NCI-H146 treated with DMSO at 0.1 percent for 48 hours (cell line): ENCODE measurements at regions not wholly inside any gene's neighbourhood (a gene's known extent, or its start where the extent isn't known, plus 50 kb on each side); places are given as distances from the start of the nearest gene placed in this dataset.

Source experiments
- DNase-seq: peaks from one replicate; lab custom pipeline; 2025; ENCODE audit not compliant: unreplicated experiment; lab: John Stamatoyannopoulos, UW

DNA sequence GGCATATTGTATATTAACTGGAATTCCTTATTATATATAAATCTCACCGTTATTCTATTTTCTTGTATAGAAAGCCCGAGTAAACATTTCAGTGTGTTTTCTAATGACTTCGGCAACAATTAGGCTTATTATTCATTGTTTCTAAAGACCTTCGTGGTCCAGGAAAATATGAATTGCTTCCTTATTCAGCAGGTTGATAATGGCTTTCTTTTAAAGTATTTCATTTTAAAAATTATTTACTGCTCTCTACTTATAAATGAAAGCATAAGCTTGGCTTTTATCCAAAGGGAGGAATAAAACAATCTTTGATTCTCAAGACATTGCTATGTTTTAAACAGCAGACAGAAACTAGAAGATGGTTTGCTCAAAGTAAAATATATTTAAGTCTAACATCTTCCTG lies 198.4 kb upstream of the RGS18 start:
- no peak for DNase-seq

DNA sequence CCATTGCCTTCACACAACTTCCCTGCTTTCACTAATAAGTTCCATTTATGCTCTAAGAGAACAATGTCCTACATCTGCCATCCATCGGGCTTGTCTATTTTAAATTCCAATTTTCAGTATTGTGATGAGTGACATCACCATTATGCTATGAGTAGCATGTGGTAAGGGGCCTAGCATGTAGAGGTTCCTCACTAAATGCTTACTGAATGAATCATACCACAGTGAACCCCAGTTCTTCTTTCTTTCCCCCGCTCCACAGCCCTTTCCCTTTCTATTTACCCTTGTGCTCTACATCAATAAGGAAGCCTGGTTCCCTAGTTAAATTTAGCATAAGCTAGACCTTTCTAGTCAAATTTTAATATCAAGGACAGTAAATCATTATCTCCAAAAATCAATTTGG lies 195.0 kb upstream of the RGS18 start:
- DNase-seq: no peak

DNA sequence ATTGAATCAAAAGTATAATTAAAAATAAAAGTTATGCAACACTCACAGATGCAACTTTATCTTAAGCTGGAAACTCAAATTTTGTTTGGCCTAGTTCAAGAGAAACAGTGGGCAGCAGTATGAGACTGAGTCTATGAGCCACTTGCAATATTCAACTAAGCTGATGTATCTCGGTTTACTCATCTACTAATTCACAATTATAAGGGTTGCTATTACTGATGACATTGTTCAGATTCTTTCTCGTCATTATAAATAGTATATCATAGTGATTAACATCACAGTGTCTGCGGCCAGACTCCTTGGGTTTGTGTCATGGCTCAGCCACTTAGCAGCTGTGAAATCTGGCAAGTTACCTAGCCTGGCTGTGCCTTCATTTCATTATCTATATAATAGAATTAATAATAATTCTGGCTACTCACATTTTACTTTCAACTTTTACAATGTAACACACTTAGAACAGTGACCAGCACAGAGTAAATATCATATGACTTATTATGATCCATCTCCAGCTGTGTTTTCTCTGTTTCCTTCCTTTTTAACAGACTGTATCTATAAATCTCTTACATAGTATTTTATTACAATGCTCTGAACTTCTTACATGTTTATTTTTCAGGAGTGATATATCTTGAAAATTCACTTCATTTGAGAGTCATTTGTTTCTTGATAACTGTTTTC lies 194.3 kb upstream of the RGS18 start:
- no peak for DNase-seq

DNA sequence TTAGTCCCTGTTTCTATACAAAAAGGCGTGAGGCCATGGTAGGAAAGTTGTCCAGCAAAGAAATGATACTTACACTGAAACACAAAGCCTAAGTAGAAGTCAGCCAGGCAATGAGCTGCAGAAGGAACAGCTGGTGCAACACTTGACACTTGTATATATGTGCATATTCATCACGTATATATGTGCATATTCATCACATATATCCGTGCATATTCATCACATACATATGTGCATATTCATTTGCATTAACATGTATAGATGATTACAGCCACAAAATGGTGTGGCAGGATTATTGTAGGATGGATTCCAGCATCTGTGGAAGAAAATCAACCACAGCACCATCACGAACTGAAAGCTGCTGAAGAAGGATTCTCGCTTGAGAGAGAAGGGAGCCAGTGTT lies 189.0 kb upstream of the RGS18 start:
- no peak for DNase-seq

- DNase-seq: no peak
Measured at GRCh38 chr1:191970116-191970515, 188.1 kb upstream of the RGS18 start.

DNA sequence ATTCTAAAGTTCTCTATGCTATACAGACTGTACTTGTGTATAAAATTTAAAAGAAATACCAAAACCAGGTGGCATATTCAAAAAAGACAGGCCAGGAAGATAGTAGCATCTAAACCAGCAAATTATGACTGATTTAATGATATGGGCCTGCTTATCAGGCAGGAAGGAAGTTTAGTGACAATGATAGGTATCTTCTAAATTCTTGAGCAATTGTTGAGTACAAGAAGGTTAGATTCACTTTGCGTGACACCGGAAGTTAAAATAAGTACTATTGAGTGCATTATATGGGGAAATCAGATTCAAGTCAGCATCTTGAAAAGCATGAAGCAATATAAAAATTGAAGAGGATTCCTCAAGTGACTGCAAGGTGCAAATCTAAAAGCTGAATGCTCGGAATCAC lies 186.8 kb upstream of the RGS18 start:
- DNase-seq: no peak

- DNase-seq: no peak
Measured at GRCh38 chr1:191974004-191974403, 184.3 kb upstream of the RGS18 start.

- no peak for DNase-seq
Measured at GRCh38 chr1:191977874-191978506, 180.3 kb upstream of the RGS18 start.

DNA sequence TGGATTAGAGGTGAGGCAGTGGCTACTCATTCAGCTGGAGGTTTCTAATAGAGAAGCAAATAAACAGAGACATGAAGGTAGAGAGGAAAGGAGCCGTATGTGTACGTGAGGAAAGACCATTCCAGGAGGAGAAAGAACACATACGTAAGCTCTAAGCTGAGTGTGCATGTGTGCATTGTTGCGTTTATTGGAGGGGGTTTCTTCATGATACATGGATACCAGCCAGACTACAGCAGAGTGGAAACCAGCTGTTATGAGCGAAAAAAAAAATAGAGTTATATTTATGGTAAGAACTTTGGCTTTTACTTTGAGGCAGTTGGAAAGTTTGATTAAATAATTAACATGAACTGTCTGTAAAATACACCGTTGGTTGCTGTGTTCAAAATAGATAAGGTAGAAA lies 173.4 kb upstream of the RGS18 start:
- DNase-seq: no peak

DNA sequence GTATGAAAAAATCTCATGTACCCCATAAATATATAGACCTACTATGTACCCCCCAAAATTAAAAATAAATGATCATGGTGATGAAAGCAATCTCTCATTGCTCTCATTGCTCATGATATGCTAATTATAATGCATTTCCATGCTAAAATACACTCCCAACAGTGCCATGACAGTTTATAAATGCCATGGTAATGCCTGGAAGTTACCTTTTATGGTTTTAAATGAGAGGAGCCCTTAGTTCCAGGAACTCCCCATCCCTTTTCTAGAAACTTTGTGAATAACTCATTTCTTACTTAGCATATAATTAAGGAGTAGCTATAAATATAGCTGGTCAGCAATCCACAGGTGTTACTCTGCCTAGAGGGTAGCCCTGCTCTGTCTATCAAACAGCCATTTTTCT lies 166.1 kb upstream of the RGS18 start:
- no peak for DNase-seq

- no peak for DNase-seq
Measured at GRCh38 chr1:191993549-191993948, 164.7 kb upstream of the RGS18 start.

- no peak for DNase-seq
Measured at GRCh38 chr1:192002063-192002462, 156.2 kb upstream of the RGS18 start.

DNA sequence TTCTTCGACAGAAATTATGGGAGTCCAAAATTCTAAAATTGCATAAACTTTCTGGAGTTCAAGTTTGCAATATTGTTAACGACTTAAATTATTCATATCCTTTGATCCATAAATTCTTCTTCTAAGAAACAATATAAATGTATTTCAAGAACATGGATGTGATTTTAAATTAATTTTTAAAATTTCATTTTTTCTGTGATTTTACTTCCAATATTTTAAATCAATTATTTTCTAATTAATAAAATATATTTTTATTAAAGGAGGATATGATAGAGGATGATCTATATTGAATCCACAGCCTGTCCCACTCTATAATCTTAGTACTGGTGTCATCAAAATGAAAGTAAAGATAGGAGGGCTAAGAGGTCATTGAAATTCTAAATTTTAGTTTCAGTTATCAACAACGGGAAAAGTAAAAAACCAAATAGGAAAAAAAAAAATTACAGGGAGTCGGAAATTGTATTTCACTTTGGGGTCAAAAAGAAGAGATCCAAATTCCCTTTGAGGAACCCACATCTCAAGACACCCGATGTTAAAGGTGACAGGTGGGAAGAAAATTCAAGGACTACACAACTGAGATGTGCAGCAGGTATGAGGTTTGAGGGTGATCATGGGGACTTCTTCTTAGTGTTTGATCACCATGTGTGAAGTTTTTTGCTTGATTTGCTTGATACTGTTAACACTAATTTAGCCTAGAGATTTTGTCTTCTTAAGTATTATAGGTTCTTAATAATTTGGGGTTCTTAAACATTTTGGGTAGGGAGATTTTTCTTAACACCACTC lies 154.8 kb upstream of the RGS18 start:
- DNase-seq: no peak

GRCh38 chr1:192005976-192006375 lies 152.3 kb upstream of the RGS18 start:
- no peak for DNase-seq

GRCh38 chr1:192008281-192008825 lies 149.9 kb upstream of the RGS18 start:
- DNase-seq: no peak

DNA sequence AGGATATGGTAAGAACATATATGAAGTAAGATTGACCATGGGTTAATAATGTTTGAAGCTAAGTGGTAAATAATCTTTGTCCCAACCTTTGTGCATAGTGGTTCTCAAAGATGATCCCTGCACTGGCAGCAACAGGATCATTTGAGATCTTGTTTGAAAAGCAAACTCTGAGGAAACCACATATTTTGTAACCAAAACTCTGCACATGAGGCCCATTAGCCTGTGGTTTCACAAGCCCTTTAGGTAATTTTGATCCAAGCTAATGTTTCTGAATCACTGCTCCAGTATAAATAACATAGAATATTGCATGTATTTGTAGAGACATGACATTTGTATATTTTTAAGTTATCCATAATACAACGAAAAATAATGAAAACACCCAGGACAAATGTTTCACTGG lies 147.9 kb upstream of the RGS18 start:
- no peak for DNase-seq

GRCh38 chr1:192011525-192011924 lies 146.7 kb upstream of the RGS18 start:
- no peak for DNase-seq

DNA sequence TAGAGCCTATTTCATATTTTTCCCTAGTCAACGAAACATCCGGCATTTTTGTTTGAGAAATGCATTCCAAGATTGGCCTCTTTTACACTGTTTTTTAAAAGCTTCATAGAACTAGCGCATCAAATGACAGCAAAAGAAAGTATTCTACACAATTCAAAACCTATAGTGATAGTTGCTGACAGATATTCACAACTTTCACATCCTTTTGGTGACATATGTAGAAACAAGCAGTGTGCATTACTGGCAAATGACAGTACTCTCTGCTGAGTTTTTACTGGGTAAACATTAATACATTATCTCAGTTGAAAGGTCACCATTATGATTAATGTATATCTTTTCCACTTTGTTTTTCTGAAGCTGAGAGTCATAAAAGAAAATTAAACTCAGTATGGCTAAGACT lies 135.4 kb upstream of the RGS18 start:
- DNase-seq: no peak

DNA sequence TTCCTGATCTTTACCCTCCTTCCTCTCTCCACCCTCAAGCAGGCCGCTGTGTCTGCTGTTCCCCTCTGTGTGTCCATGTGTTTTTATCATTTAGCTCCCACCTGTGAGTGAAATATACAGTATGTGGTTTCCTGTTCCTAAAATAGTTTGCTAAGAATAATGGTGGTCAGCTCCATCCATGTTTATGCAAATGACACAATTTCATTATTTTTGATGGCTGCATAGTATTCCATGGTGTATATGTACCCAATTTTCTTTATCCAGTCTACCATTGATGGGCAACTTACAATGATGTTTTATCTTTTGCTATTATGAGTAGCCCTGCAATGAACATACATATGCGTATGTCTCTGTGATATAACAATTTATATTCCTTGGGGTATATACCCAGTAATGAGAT lies 133.4 kb upstream of the RGS18 start:
- no peak for DNase-seq

DNA sequence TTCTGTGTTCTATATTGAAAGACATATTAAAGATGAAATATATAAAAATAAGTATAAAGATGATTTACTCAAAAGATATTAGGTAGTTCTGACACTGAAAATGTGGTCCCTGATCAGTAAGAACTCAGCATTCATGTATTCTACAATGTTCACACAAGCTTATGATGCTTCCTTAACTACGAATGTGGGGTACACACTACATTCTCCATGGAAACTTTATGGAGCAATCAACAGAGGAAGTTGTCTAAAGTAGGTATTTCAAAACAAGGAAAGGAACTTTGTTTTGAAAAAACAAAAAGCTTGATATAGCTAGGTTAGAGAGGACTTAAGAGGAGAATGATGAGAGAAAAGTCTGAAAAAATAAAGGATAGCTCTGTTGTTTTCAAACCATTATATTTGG lies 119.7 kb upstream of the RGS18 start:
- no peak for DNase-seq

GRCh38 chr1:192045131-192045530 lies 113.1 kb upstream of the RGS18 start:
- no peak for DNase-seq

DNA sequence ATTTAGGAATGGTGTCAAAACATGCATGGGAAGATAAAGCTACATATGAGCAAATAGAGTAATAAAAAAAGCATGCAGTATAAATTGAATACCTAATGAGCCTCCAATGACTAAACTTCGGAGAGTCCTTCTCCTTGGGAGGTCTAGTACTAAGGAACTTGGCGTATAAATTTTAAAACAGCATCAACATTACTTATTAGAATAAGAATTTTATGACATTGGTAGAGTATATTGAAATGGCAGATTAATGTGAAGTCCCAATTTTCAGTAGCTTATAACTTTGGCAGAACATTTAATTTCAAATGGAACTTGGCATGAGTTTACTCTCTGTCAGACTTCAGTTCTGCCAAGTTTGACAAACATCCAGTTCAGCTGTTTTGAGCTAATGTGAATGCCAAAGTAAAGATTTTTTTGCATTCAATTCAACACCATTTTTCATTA lies 104.7 kb upstream of the RGS18 start:
- DNase-seq: no peak
